ENCODE measurements at regions not wholly inside any gene's neighbourhood (a gene's known extent, or its start where the extent isn't known, plus 50 kb on each side); places are given as distances from the start of the nearest gene placed in this dataset.

DNA sequence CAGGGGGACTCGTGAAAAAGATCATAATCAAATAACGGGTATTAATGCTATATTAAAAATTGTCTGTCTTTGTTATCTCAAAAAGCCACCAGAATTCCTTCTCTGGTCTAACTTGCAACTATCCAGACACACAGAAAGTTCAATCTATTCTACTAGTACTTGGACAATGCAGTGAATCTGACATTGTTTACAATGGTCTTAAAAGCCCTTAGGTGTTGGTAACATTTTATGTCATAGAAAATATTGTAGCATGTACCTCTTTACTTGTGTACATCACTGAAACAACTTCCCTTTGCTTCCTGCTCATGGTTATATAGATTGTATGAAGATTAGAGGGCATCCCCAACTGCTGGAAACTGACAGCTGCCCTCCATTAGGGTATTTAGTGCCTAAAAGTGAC, 71.1 kb upstream of the PPP3CA start:
- Histone ChIP-seq H3K4me2 (ENCODE audit: low read length) (no peak overlapping the region; the same call in 1 of the 2 replicates), H3K36me3 (ENCODE audit: control insufficient read depth, low read length) (no peaks in the 10 kb centered on the region), H4K20me1 (ENCODE audit: control insufficient read depth, insufficient read depth, low read depth, low read length) (no peaks in the 10 kb centered on the region), H3K4me3 (ENCODE audit: low read length) (no peak overlapping the region), H3F3A (ENCODE audit: control insufficient read depth, insufficient read depth) (no peaks in the 10 kb centered on the region), H3K79me2 (ENCODE audit: control insufficient read depth, low read length) (no peaks in the 10 kb centered on the region), H3K9me2 (replicated peaks; ENCODE audit: control insufficient read depth, low read length) (no peaks in the 10 kb centered on the region), H3K4me1 (ENCODE audit: control insufficient read depth, low read length) (peaks cover 15% of the 10 kb centered on the region), H3K9me3 (ENCODE audit: control insufficient read depth, insufficient read depth, low read length) (peaks cover 12% of the 10 kb centered on the region; the same call in 1 of the 2 replicates), H3K27ac (ENCODE audit: low read depth, low read length) (no peak overlapping the region), H3K27me3 (ENCODE audit: control insufficient read depth, low read length) (no peaks in the 10 kb centered on the region)
- TF ChIP-seq EZH2phosphoT487 (IDR thresholded peaks at IDR 0.05; ENCODE audit: borderline replicate concordance, low read length) (no peak), CTCF (IDR thresholded peaks at IDR 0.05; ENCODE audit: low read depth, low read length, poor library complexity, severe bottlenecking) (no peak)

GRCh38 chr4:101418055-101418454, 70.7 kb upstream of the PPP3CA start:
- Histone ChIP-seq H3K4me2 (ENCODE audit: low read length) (peak overlapping the region; percentile 14; the same call in 1 of the 2 replicates), H4K20me1 (ENCODE audit: control insufficient read depth, insufficient read depth, low read depth, low read length) (no peaks in the 10 kb centered on the region), H3K9me3 (ENCODE audit: control insufficient read depth, insufficient read depth, low read length) (peaks cover 12% of the 10 kb centered on the region; the same call in 1 of the 2 replicates), H3K4me1 (ENCODE audit: control insufficient read depth, low read length) (peaks cover 15% of the 10 kb centered on the region), H3K79me2 (ENCODE audit: control insufficient read depth, low read length) (no peaks in the 10 kb centered on the region), H3K36me3 (ENCODE audit: control insufficient read depth, low read length) (no peaks in the 10 kb centered on the region), H3K9me2 (replicated peaks; ENCODE audit: control insufficient read depth, low read length) (no peaks in the 10 kb centered on the region), H3F3A (ENCODE audit: control insufficient read depth, insufficient read depth) (no peaks in the 10 kb centered on the region), H3K27me3 (ENCODE audit: control insufficient read depth, low read length) (no peaks in the 10 kb centered on the region), H3K4me3 (ENCODE audit: low read length) (no peak overlapping the region), H3K27ac (ENCODE audit: low read depth, low read length) (no peak overlapping the region)
- TF ChIP-seq EZH2phosphoT487 (IDR thresholded peaks at IDR 0.05; ENCODE audit: borderline replicate concordance, low read length) = no peak
- TF ChIP-seq CTCF (IDR thresholded peaks at IDR 0.05; ENCODE audit: low read depth, low read length, poor library complexity, severe bottlenecking) = no peak

DNA sequence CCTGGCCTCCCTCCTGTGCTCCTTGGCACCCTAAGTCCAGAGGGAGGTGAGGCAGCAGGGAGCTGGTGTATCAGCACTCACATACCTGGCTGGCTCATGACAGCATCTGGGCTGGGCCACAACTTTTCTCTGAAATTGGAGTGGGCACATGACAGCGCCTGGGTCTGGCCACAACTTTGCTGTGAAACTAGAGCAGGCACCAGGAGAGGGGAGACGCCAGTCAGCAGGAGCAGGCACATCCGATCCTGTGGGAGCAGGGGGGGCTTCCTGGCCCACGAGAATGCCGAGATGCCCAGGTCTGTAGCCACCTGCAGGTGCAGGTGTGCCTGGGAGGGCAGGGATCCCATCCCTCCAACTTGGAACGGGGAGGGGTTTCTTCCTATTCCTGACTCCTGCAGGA, 69.7 kb upstream of the PPP3CA start:
- no peaks in the 10 kb centered on the region for H3K9me2 ChIP-seq (replicated peaks; ENCODE audit: control insufficient read depth, low read length)
- H3K4me2 ChIP-seq (ENCODE audit: low read length) = no peak overlapping the region
- H3K36me3 ChIP-seq (ENCODE audit: control insufficient read depth, low read length) = no peaks in the 10 kb centered on the region
- no peaks in the 10 kb centered on the region for H3F3A ChIP-seq (ENCODE audit: control insufficient read depth, insufficient read depth)
- TF ChIP-seq CTCF (IDR thresholded peaks at IDR 0.05; ENCODE audit: low read depth, low read length, poor library complexity, severe bottlenecking) = no peak
- no peak for TF ChIP-seq EZH2phosphoT487 (IDR thresholded peaks at IDR 0.05; ENCODE audit: borderline replicate concordance, low read length)
- H4K20me1 ChIP-seq (ENCODE audit: control insufficient read depth, insufficient read depth, low read depth, low read length) = no peaks in the 10 kb centered on the region
- H3K9me3 ChIP-seq (ENCODE audit: control insufficient read depth, insufficient read depth, low read length) = peaks cover 12% of the 10 kb centered on the region; the same call in 1 of the 2 replicates
- no peak overlapping the region for H3K4me3 ChIP-seq (ENCODE audit: low read length)
- peaks cover 15% of the 10 kb centered on the region for H3K4me1 ChIP-seq (ENCODE audit: control insufficient read depth, low read length)
- no peaks in the 10 kb centered on the region for H3K79me2 ChIP-seq (ENCODE audit: control insufficient read depth, low read length)
- H3K27me3 ChIP-seq (ENCODE audit: control insufficient read depth, low read length) = no peaks in the 10 kb centered on the region
- no peak overlapping the region for H3K27ac ChIP-seq (ENCODE audit: low read depth, low read length)
